GM23338 (cell line): ENCODE measurements at regions not wholly inside any gene's neighbourhood (a gene's known extent, or its start where the extent isn't known, plus 50 kb on each side); places are given as distances from the start of the nearest gene placed in this dataset.

Experiments used
- CREB1 ChIP-seq: fragments of 250-450 bp; sonication (Bioruptor Pico); IDR thresholded peaks from 2 replicates; pipeline ENCODE4 v1.5.0; 2020; ENCODE audit warnings: low read depth, mild to moderate bottlenecking, moderate library complexity
- CTCF ChIP-seq, 2 experiments: fragments of 200-600 bp in 1 of 2; sonication (generic) in 1 of 2; conservative IDR thresholded peaks; 2 replicates each; pipeline versions ENCODE4 v1.5.1 to v1.6.1; 2016 to 2017; ENCODE audit warnings: antibody characterized with exemption in 2 of 2, low read depth in 2 of 2, mild to moderate bottlenecking in 2 of 2, moderate library complexity in 1 of 2
- ETS1 ChIP-seq: IDR thresholded peaks from 2 replicates; pipeline ENCODE4 v1.6.1; 2016; ENCODE audit warnings: antibody characterized with exemption
- EZH2 ChIP-seq: fragments of 200-600 bp; sonication (generic); IDR thresholded peaks from one replicate; pipeline ENCODE4 v1.8.0; 2017; ENCODE audit warnings: antibody characterized with exemption, mild to moderate bottlenecking, low read depth; ENCODE audit not compliant: unreplicated experiment
- EZH2phosphoT487 ChIP-seq: fragments of 200-600 bp; sonication (generic); IDR thresholded peaks from one replicate; pipeline ENCODE4 v1.8.1; 2018; ENCODE audit warnings: antibody characterized with exemption; ENCODE audit not compliant: unreplicated experiment
- POLR2AphosphoS5 ChIP-seq: IDR thresholded peaks from 2 replicates; pipeline ENCODE4 v1.6.1; 2016; ENCODE audit warnings: antibody characterized with exemption, low read depth
- REST ChIP-seq: IDR thresholded peaks from one replicate; pipeline ENCODE4 v1.6.1; 2018; ENCODE audit warnings: antibody characterized with exemption; ENCODE audit not compliant: unreplicated experiment

GRCh38 chr2:41922177-41922576, 125.6 kb upstream of the PKDCC start:
- TF ChIP-seq CTCF (conservative IDR thresholded peaks at IDR 0.05; ENCODE audit: low read depth in 2 of 2): no peak
- no peak for TF ChIP-seq POLR2AphosphoS5
- no peak for TF ChIP-seq REST
- no peak for TF ChIP-seq ETS1
- no peak for TF ChIP-seq EZH2phosphoT487
- no peak for TF ChIP-seq CREB1
- TF ChIP-seq EZH2: no peak
